Upper lobe of left lung (tissue), 6 donors: ENCODE measurements at regions not wholly inside any gene's neighbourhood (a gene's known extent, or its start where the extent isn't known, plus 50 kb on each side); places are given as distances from the start of the nearest gene placed in this dataset.
A peak's percentile ranks its signal among the peaks of the same experiment; 100 is the strongest.

Experiments used
- ATAC-seq, 2 donors: fragments of 200-7000 bp; cut with Tn5 transposase; one replicate each; pipeline ENCODE4 v1.9.1; 2022; ENCODE audit warnings: mild to moderate bottlenecking in 2 of 2, moderate library complexity in 2 of 2; ENCODE audit not compliant: low FRiP score in 2 of 2
- DNase-seq, 2 donors: peaks; one replicate each; pipeline ENCODE4 v3.0.0-alpha.2; 2019 to 2020
- H3K27ac ChIP-seq, 4 donors: fragments of 200-600 bp; sonication (generic); one replicate each; pipeline ENCODE4 v1.5.1; 2016 to 2019
- H3K27me3 ChIP-seq, 4 donors: fragments of 200-600 bp; sonication (generic); one replicate each; pipeline ENCODE4 v1.5.1; 2017 to 2019
- H3K36me3 ChIP-seq, 4 donors: fragments of 200-600 bp; sonication (generic); one replicate each; pipeline ENCODE4 v1.5.1; 2016 to 2019
- H3K4me1 ChIP-seq, 4 donors: fragments of 200-600 bp; sonication (generic); one replicate each; pipeline ENCODE4 v1.5.1; 2018 to 2019
- H3K4me3 ChIP-seq, 4 donors: fragments of 200-600 bp; sonication (generic); one replicate each; pipeline ENCODE4 v1.5.1; 2017 to 2019; ENCODE audit warnings: mild to moderate bottlenecking in 2 of 4, moderate library complexity in 1 of 4
- H3K9me3 ChIP-seq, 4 donors: fragments of 200-600 bp; sonication (generic); one replicate each; pipeline ENCODE4 v1.5.1; 2018 to 2019
- CTCF ChIP-seq, 6 experiments: fragments of 450-650 bp in 4 of 6; fragments of 200-600 bp in 2 of 6; sonication (generic) in 2 of 6; IDR thresholded peaks; one replicate each; pipeline ENCODE4 v1.5.1; 2016 to 2019; ENCODE audit warnings: antibody characterized with exemption in 6 of 6
- EP300 ChIP-seq, 4 donors: sonication (generic); formaldehyde crosslinking; IDR thresholded peaks; one replicate each; pipeline ENCODE4 v1.5.1; 2017; ENCODE audit warnings: antibody characterized with exemption in 4 of 4, control low read depth in 2 of 4
- POLR2A ChIP-seq, 4 donors: fragments of 450-650 bp; IDR thresholded peaks; one replicate each; pipeline ENCODE4 v1.5.1; 2016 to 2017; ENCODE audit warnings: antibody characterized with exemption in 4 of 4, mild to moderate bottlenecking in 2 of 4
- POLR2AphosphoS5 ChIP-seq, 2 donors: sonication (generic); formaldehyde crosslinking; IDR thresholded peaks; one replicate each; pipeline ENCODE4 v1.5.1; 2017; ENCODE audit warnings: antibody characterized with exemption in 2 of 2
- WGBS, 2 donors: methylation state at CpG; one replicate each; pipeline ENCODE4 v1.1.5; 2017 to 2018; 5-methylcytosine and 5-hydroxymethylcytosine counted together
- donor health status: DM: no; HTN: no; CAD: no; lungs with moderate emphysema.
- donor health status: DM: no; HTN: yes; CAD: no; lungs with severe emphysema.

GRCh38 chr15:101590785-101591184, 61.4 kb downstream of the TM2D3 start:
- H3K36me3 ChIP-seq, result no peaks in the 10 kb centered on the region
- no peaks in the 10 kb centered on the region for H3K4me1 ChIP-seq
- no peaks in the 10 kb centered on the region for H3K27me3 ChIP-seq
- no peak for TF ChIP-seq POLR2AphosphoS5 (IDR thresholded peaks at IDR 0.05)
- WGBS, 2 donors, result 59 to 73% methylated on average over 3 of the region's 3 CpGs
- DNase-seq, result no peak
- no peak for ATAC-seq
- H3K27ac ChIP-seq, result no peak overlapping the region
- no peak overlapping the region for H3K4me3 ChIP-seq
- no peaks in the 10 kb centered on the region for H3K9me3 ChIP-seq

- H3K4me3 ChIP-seq, result no peak overlapping the region
- TF ChIP-seq POLR2A (IDR thresholded peaks at IDR 0.05), result no peak
- no peak for TF ChIP-seq CTCF (IDR thresholded peaks at IDR 0.05)
- no peak for TF ChIP-seq POLR2AphosphoS5 (IDR thresholded peaks at IDR 0.05)
- TF ChIP-seq EP300 (IDR thresholded peaks at IDR 0.05), result no peak
- no peak overlapping the region for H3K27ac ChIP-seq
- DNase-seq (no peak), ATAC-seq (no peak)
- H3K9me3 ChIP-seq, result no peaks in the 10 kb centered on the region
- no peaks in the 10 kb centered on the region for H3K36me3 ChIP-seq
- no peaks in the 10 kb centered on the region for H3K27me3 ChIP-seq
- H3K4me1 ChIP-seq, result no peaks in the 10 kb centered on the region
Observed at GRCh38 chr15:101583284-101583683, 68.9 kb downstream of the TM2D3 start.

- DNase-seq (no peak), ATAC-seq (no peak)
- no peaks in the 10 kb centered on the region for H3K9me3 ChIP-seq
- H3K36me3 ChIP-seq, result no peaks in the 10 kb centered on the region
- 83 to 85% methylated on average over 11 of the region's 11 CpGs for WGBS, 2 donors
- no peak overlapping the region for H3K4me3 ChIP-seq
- no peaks in the 10 kb centered on the region for H3K4me1 ChIP-seq
- H3K27ac ChIP-seq, result no peak overlapping the region
- H3K27me3 ChIP-seq, result no peaks in the 10 kb centered on the region
- TF ChIP-seq EP300 (IDR thresholded peaks at IDR 0.05) (no peak), CTCF (IDR thresholded peaks at IDR 0.05) (no peak), POLR2AphosphoS5 (IDR thresholded peaks at IDR 0.05) (no peak), POLR2A (IDR thresholded peaks at IDR 0.05) (no peak)
Observed at GRCh38 chr15:101580431-101580830, 71.8 kb downstream of the TM2D3 start.

GRCh38 chr15:101579631-101580163, 72.5 kb downstream of the TM2D3 start:
- H3K36me3 ChIP-seq, result no peaks in the 10 kb centered on the region
- no peaks in the 10 kb centered on the region for H3K9me3 ChIP-seq
- no peak for ATAC-seq
- WGBS, 2 donors, result 57 to 67% methylated on average over 5 to 8 of the region's 8 CpGs
- H3K27me3 ChIP-seq, result no peaks in the 10 kb centered on the region
- H3K4me3 ChIP-seq, result no peak overlapping the region
- no peak for TF ChIP-seq POLR2AphosphoS5 (IDR thresholded peaks at IDR 0.05)
- no peak for TF ChIP-seq EP300 (IDR thresholded peaks at IDR 0.05)
- no peak for TF ChIP-seq CTCF (IDR thresholded peaks at IDR 0.05)
- no peak for TF ChIP-seq POLR2A (IDR thresholded peaks at IDR 0.05)
- H3K4me1 ChIP-seq, result no peaks in the 10 kb centered on the region
- no peak overlapping the region for H3K27ac ChIP-seq
- no peak for DNase-seq

- Histone ChIP-seq H3K27ac (no peak overlapping the region), H3K4me3 (no peak overlapping the region), H3K27me3 (no peaks in the 10 kb centered on the region), H3K36me3 (no peaks in the 10 kb centered on the region), H3K9me3 (no peaks in the 10 kb centered on the region), H3K4me1 (no peaks in the 10 kb centered on the region)
- ATAC-seq (peak; percentile 23 to 69), DNase-seq (peak in 1 of 2 donors; percentile 44)
- TF ChIP-seq EP300 (IDR thresholded peaks at IDR 0.05) (no peak), CTCF (IDR thresholded peaks at IDR 0.05) (peak in 3 of 6 experiments; percentile 47 to 50 (median 47))
- 44 to 51% methylated on average over 9 to 10 of the region's 10 CpGs for WGBS, 2 donors
Observed at GRCh38 chr15:101578443-101578894, 73.7 kb downstream of the TM2D3 start.
